Fibroblast of pulmonary artery (primary cell): ENCODE measurements at regions not wholly inside any gene's neighbourhood (a gene's known extent, or its start where the extent isn't known, plus 50 kb on each side); places are given as distances from the start of the nearest gene placed in this dataset.

Source experiments
- DNase-seq: peaks from one replicate; pipeline ENCODE4 v3.0.0-alpha.2; 2010; ENCODE audit warnings: low read depth
- H3K4me3 ChIP-seq: replicated peaks from 2 replicates; pipeline ENCODE4 v1.5.1; 2011; ENCODE audit warnings: low read depth, mild to moderate bottlenecking, control low read depth, low read length, moderate library complexity
- CTCF ChIP-seq: IDR thresholded peaks from 2 replicates; pipeline ENCODE4 v1.5.1; 2011; ENCODE audit warnings: mild to moderate bottlenecking, control low read depth, low read length, inconsistent platforms; ENCODE audit errors: missing control alignments

GRCh38 chr3:159482241-159482993 lies 506.2 kb upstream of the IL12A start:
- no peak for TF ChIP-seq CTCF
- no peak overlapping the region for H3K4me3 ChIP-seq
- no peak for DNase-seq

- H3K4me3 ChIP-seq: no peak overlapping the region
- no peak for DNase-seq
- no peak for TF ChIP-seq CTCF
These were observed 505.7 kb upstream of the IL12A start for GRCh38 chr3:159482994-159483367.

GRCh38 chr3:159486580-159486979 lies 502.1 kb upstream of the IL12A start:
- TF ChIP-seq CTCF: peak; percentile 34
- peak; percentile 10 for DNase-seq
- no peak overlapping the region for H3K4me3 ChIP-seq

- no peak overlapping the region for H3K4me3 ChIP-seq
- DNase-seq: no peak
- no peak for TF ChIP-seq CTCF
These were observed 501.3 kb upstream of the IL12A start for GRCh38 chr3:159487304-159487703.

GRCh38 chr3:159488602-159489001 lies 500.0 kb upstream of the IL12A start:
- DNase-seq: no peak
- no peak for TF ChIP-seq CTCF
- no peak overlapping the region for H3K4me3 ChIP-seq

GRCh38 chr3:159497361-159497760 lies 491.3 kb upstream of the IL12A start:
- TF ChIP-seq CTCF: no peak
- no peak overlapping the region for H3K4me3 ChIP-seq
- DNase-seq: no peak

GRCh38 chr3:159499031-159499793 lies 489.4 kb upstream of the IL12A start:
- DNase-seq: peak; percentile 14

More at GRCh38 chr3:159499031-159499793, 489.4 kb upstream of the IL12A start:
- H3K4me3 ChIP-seq: no peak overlapping the region
- no peak for TF ChIP-seq CTCF
